GM19395 (cell line): ENCODE measurements at regions not wholly inside any gene's neighbourhood (a gene's known extent, or its start where the extent isn't known, plus 50 kb on each side); places are given as distances from the start of the nearest gene placed in this dataset.

Experiments
- ATAC-seq: cut with Tn5 transposase; IDR thresholded peaks from one replicate; pipeline ENCODE4 v1.9.1; 2021; ENCODE audit warnings: mild to moderate bottlenecking, moderate library complexity; ENCODE audit not compliant: unreplicated experiment

DNA sequence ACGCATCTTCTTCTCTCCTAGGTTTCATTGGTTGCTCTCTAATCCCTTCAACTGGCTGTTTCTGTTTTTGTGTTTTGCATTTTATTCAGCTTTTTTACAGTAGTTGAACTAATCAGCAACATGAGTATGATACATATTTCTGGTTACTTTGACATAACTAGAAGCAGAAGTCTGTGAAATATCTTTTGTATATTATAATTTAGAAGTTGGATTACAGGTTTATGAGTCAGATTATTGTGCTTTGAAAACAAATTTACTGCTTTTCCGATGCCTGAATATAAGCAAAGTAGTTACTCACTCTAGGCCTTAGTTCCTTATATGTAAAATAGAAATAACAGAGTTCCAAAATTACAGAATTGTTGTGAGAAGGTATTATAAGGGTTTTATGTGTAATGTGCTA, 96.2 kb upstream of the MEOX2 start:
- ATAC-seq: no peak

GRCh38 chr7:15781944-15782343, 95.5 kb upstream of the MEOX2 start:
- ATAC-seq: no peak

DNA sequence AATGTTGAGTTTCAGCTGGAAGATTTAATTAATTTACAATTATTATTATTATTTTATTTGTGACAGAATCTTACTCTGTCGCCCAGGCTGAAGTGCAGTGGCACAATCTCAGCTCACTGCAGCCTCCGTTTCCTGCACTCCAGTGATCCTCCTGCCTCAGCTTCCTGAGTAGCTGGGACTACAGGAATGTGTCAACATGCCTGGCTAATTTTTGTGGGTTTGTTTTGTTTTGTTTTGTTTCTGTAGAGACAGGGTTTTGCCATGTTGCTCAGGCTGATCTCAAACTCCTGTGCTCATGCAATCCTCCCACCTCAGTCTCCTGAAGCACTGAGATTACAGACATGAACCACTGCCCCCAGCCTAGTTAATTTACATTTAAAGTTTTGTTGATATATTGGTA, 93.8 kb upstream of the MEOX2 start:
- no peak for ATAC-seq

- ATAC-seq: no peak
These were observed 91.7 kb upstream of the MEOX2 start for GRCh38 chr7:15778191-15778590.

DNA sequence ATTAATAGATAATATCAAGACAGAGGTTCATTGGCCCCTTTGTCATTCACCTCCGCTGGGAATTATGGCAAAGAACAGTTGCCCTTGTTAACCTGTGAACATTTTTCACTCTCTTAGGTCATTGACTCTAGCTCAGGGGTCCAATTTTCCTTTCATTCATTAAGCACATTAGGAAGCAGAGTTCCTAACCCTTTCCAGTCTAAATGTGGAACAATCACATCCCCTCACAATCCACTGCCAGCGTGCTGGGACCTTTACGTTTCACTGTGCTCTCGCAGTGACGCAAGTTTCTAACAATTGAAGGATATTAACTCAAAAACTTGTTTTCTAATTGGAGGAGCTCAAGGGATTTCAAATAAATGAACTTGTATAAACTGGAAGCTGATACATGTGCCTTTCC, 79.3 kb upstream of the MEOX2 start:
- no peak for ATAC-seq

- no peak for ATAC-seq
These were observed 78.4 kb upstream of the MEOX2 start for GRCh38 chr7:15764851-15765382.

- ATAC-seq: no peak
These were observed 77.5 kb upstream of the MEOX2 start for GRCh38 chr7:15764010-15764409.

GRCh38 chr7:15757041-15758000, 70.8 kb upstream of the MEOX2 start:
- ATAC-seq: no peak

GRCh38 chr7:15755061-15755460, 68.6 kb upstream of the MEOX2 start:
- no peak for ATAC-seq

DNA sequence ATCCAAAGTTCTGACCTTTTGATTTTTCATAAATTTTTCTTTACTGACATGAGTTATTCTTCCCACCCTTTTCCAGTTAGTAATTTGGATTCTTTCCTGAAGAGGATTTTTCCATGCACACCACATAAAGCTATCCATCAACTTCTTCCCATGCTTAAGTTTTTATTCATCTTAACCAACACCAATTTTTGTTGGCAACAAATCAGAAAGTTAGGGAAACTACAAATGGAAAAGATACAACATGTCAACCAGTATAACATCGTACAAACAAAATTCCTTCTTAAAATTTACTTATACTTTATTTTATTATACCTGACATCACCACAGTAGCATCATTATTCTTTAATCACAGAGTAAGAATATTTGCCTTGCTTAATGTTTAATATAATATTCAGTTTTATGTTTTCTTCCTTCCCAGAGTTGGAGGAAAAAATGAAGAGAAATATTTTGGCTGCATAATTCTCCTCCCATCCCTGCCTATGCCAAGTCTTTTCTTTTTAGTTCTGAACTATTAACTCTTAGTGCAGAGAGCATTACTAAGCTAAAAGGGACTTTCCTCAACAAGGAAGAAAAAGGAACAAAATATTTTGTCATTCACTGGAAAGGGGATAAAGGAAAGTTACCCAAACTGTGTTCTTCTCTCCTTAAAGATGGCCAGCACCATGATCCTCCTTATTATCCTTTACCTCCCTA, 67.5 kb upstream of the MEOX2 start:
- ATAC-seq: no peak

DNA sequence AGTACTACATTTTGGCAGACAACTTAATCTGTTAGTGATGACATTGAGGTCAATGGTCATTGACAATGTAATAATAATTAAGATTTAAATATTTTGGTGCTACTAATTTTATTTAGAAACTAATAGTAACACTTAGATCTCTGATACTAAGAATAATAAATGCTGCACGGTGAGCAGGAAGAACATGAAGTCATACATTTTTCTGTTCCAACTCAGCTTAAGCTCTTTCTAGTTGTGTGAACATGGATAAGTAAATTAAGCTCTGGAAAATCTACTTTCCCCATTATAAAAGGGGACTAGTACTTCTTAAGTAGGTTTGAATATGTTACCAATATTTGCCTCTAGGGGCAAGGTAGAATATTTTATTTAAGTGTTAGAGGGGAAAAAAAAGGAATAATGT, 65.9 kb upstream of the MEOX2 start:
- no peak for ATAC-seq

GRCh38 chr7:15751191-15751701, 64.8 kb upstream of the MEOX2 start:
- no peak for ATAC-seq

- ATAC-seq: no peak
These were observed 64.2 kb upstream of the MEOX2 start for GRCh38 chr7:15750727-15751126.

- no peak for ATAC-seq
These were observed 63.1 kb upstream of the MEOX2 start for GRCh38 chr7:15749631-15750030.

GRCh38 chr7:15747712-15748111, 61.2 kb upstream of the MEOX2 start:
- no peak for ATAC-seq

DNA sequence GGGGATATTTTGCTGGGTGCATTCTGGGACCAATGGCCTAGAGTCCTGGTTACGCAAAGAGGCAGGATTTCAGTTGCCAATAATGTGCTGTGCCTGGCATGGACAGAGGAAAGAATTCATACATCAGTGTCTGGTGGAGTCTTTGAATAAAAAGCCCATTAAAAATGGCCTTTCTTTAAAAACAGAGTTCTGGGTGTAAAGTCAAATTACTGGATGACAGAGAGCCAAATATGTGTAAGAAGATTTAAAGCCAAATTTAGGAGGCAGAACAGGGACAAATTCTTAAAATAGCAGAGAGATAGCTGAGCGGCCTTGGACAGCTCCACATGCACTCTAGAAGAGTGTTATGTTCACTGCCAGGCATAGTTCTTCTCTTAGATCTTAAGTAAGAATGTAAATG, 60.8 kb upstream of the MEOX2 start:
- no peak for ATAC-seq

DNA sequence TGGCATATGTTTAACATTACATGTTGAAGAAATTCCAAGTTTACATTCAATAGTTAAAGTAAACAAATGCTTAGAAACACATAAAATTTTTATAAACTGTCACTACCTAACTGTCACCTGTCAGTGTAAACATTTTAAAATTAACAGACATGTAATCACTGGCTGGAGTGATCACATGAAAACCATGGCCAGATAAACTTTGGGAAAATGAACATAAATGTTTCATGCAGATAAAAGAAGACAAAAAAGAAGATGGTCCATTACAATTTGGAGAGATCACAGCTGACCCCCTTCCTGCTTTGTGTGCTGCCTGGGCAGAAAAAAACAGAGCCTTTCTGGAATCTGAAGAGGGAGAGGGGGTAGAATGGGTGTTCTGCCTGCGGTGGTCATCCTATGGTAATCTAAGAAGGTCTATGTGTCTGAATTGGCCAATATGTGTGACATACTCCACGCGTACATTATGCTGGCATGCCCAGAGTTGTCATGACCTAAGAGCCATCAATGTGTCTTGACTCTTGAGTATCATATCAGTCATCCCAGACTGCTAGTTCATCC, 57.5 kb upstream of the MEOX2 start:
- no peak for ATAC-seq

GRCh38 chr7:15737601-15738000, 51.1 kb upstream of the MEOX2 start:
- ATAC-seq: no peak
